ENCODE measurements at regions not wholly inside any gene's neighbourhood (a gene's known extent, or its start where the extent isn't known, plus 50 kb on each side); places are given as distances from the start of the nearest gene placed in this dataset.
"Not testable (repeated sequence)": the region's sequence is repeated elsewhere in the genome, so short reads cannot be mapped to it uniquely, and the experiment has no call there.

GRCh38 chr13:78497702-78498355, 105.5 kb downstream of the POU4F1 start:
- no peaks in the 10 kb centered on the region for H3K4me1 ChIP-seq
- H3K36me3 ChIP-seq: no peaks in the 10 kb centered on the region
- intact Hi-C loops (cut with DNase I; ENCODE audit: low total_unique reads): no loop called here
- no peaks in the 10 kb centered on the region for H3K9me3 ChIP-seq
- no peaks in the 10 kb centered on the region for H3K27me3 ChIP-seq
- no peak overlapping the region for H3K4me3 ChIP-seq
- TF ChIP-seq, protein P1, sequence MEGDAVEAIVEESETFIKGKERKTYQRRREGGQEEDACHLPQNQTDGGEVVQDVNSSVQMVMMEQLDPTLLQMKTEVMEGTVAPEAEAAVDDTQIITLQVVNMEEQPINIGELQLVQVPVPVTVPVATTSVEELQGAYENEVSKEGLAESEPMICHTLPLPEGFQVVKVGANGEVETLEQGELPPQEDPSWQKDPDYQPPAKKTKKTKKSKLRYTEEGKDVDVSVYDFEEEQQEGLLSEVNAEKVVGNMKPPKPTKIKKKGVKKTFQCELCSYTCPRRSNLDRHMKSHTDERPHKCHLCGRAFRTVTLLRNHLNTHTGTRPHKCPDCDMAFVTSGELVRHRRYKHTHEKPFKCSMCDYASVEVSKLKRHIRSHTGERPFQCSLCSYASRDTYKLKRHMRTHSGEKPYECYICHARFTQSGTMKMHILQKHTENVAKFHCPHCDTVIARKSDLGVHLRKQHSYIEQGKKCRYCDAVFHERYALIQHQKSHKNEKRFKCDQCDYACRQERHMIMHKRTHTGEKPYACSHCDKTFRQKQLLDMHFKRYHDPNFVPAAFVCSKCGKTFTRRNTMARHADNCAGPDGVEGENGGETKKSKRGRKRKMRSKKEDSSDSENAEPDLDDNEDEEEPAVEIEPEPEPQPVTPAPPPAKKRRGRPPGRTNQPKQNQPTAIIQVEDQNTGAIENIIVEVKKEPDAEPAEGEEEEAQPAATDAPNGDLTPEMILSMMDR (IDR thresholded peaks at IDR 0.05): no peak
- DNase-seq: no peak
- H3K27ac ChIP-seq: no peak overlapping the region

GRCh38 chr13:78491978-78492377, 111.4 kb downstream of the POU4F1 start:
- intact Hi-C loops (cut with DNase I; ENCODE audit: low total_unique reads): no loop called here
- no peak for DNase-seq
- H3K27ac ChIP-seq: no peak overlapping the region
- no peak overlapping the region for H3K4me3 ChIP-seq
- H3K9me3 ChIP-seq: no peaks in the 10 kb centered on the region
- TF ChIP-seq, protein P1 (IDR thresholded peaks at IDR 0.05): no peak
- H3K27me3 ChIP-seq: no peaks in the 10 kb centered on the region
- H3K4me1 ChIP-seq: no peaks in the 10 kb centered on the region
- no peaks in the 10 kb centered on the region for H3K36me3 ChIP-seq

DNA sequence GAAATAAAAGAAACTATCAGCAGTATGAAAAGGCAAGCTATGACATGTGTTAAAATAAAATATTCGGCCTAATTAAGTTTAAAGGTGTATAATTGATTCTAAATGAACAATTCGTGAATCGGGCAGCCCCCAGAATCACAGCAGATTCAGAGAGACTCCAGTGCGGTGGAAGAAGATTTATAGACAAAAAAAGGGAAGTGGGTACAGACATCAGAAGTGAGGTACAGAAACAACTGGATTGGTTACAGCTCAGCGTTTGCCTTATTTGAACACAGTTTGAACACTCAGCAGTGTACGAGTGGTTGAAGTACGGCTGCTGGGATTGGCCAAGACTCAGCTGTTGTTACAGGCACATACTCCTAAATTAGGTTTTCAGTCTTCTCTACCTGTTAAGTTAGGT, 113.1 kb downstream of the POU4F1 start:
- H3K9me3 ChIP-seq; DNase-seq; intact Hi-C loops (cut with DNase I; ENCODE audit: low total_unique reads); H3K36me3 ChIP-seq; H3K27ac ChIP-seq; H3K27me3 ChIP-seq; H3K4me1 ChIP-seq; H3K4me3 ChIP-seq: not testable (repeated sequence)

GRCh38 chr13:78487707-78488106, 115.6 kb downstream of the POU4F1 start:
- Histone ChIP-seq H3K4me1 (no peaks in the 10 kb centered on the region), H3K9me3 (no peaks in the 10 kb centered on the region), H3K36me3 (no peaks in the 10 kb centered on the region), H3K27ac (no peak overlapping the region), H3K27me3 (no peaks in the 10 kb centered on the region), H3K4me3 (no peak overlapping the region)
- no peak for DNase-seq
- TF ChIP-seq, protein P1 (IDR thresholded peaks at IDR 0.05): no peak
- intact Hi-C loops (cut with DNase I; ENCODE audit: low total_unique reads): no loop called here

DNA sequence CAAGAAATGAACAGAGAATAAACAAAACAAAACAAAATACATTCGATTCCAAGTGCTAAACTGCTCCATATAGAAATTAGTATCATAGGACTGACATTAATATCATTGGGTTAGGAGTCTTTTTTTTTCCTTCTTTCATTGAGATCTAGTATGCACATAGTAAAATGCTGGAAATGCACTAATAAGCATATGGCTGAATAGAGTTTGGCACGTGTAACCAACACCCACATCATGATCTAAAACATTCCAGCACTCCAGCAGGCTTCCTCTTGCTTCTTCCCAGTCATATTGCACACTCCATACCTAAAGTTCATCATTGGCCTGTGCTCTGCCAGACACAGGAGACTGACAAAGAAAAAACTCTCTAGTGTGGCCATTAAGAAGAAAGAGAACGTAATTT, 117.5 kb downstream of the POU4F1 start:
- intact Hi-C loops (cut with DNase I; ENCODE audit: low total_unique reads): no loop called here
- DNase-seq: no peak
- H3K27ac ChIP-seq: no peak overlapping the region
- no peaks in the 10 kb centered on the region for H3K4me1 ChIP-seq
- no peaks in the 10 kb centered on the region for H3K27me3 ChIP-seq
- TF ChIP-seq, protein P1 (IDR thresholded peaks at IDR 0.05): no peak
- H3K36me3 ChIP-seq: no peaks in the 10 kb centered on the region
- H3K9me3 ChIP-seq: no peaks in the 10 kb centered on the region
- H3K4me3 ChIP-seq: no peak overlapping the region

- TF ChIP-seq, protein P1 (IDR thresholded peaks at IDR 0.05): no peak
- Histone ChIP-seq H3K27ac (no peak overlapping the region), H3K27me3 (no peaks in the 10 kb centered on the region), H3K9me3 (no peaks in the 10 kb centered on the region), H3K36me3 (no peaks in the 10 kb centered on the region), H3K4me3 (no peak overlapping the region), H3K4me1 (no peaks in the 10 kb centered on the region)
- intact Hi-C loops (cut with DNase I; ENCODE audit: low total_unique reads): no loop called here
- no peak for DNase-seq
These were observed 125.2 kb downstream of the POU4F1 start for GRCh38 chr13:78478183-78478582.

Data from tibial artery (tissue), 4 donors.